ENCODE measurements at regions not wholly inside any gene's neighbourhood (a gene's known extent, or its start where the extent isn't known, plus 50 kb on each side); places are given as distances from the start of the nearest gene placed in this dataset.
A peak's percentile ranks its signal among the peaks of the same experiment; 100 is the strongest.

GRCh38 chr3:164514576-164514975 is 563.7 kb downstream of the SI start:
- no peak overlapping the region for H3K27ac ChIP-seq
- TF ChIP-seq CTCF (IDR thresholded peaks at IDR 0.05) (no peak), ZFX (IDR thresholded peaks at IDR 0.05; ENCODE audit: borderline replicate concordance) (no peak)

DNA sequence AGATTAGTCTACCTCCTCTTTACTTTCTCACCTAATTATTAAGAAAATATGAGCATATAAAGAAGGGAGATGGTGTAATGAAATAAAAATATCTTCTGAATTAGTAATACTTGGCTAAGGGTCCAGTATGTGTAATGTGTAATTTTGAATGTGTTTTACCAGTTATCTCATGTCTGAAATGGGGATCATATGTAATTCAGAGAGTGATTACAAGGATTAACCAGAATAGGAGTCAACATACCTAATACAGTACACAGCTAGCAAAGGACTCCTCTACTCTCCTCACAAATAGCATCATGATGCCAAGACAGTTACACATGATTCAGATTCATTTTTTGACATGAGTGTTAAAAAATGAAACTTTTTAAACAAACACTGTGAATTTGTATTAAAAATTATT is 570.4 kb downstream of the SI start:
- no peak for TF ChIP-seq CTCF (IDR thresholded peaks at IDR 0.05)
- no peak for TF ChIP-seq ZFX (IDR thresholded peaks at IDR 0.05; ENCODE audit: borderline replicate concordance)
- no peak overlapping the region for H3K27ac ChIP-seq

- TF ChIP-seq CTCF (IDR thresholded peaks at IDR 0.05) (no peak), ZFX (IDR thresholded peaks at IDR 0.05; ENCODE audit: borderline replicate concordance) (no peak)
- no peak overlapping the region for H3K27ac ChIP-seq
Observed at GRCh38 chr3:164498917-164499316, 579.4 kb downstream of the SI start.

DNA sequence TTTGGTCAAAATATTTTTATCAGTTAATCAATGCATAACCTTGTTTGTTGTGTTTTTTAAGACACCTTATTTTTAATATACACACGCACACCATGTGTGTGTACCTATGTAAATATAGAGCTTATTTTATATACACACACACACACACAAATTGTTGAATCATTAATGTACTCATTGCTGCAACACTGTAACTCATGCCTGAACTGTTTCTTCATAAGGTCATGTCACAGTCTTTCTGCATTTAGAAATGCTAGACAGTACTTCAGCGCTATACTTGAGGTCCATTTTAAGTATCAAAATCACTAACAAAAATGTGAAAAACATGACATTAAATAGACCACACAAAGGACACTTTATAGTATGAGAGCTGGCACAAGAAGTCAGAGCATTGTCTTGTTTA is 589.4 kb downstream of the SI start:
- no peak overlapping the region for H3K27ac ChIP-seq
- TF ChIP-seq ZFX (IDR thresholded peaks at IDR 0.05; ENCODE audit: borderline replicate concordance) (no peak), CTCF (IDR thresholded peaks at IDR 0.05) (no peak)

DNA sequence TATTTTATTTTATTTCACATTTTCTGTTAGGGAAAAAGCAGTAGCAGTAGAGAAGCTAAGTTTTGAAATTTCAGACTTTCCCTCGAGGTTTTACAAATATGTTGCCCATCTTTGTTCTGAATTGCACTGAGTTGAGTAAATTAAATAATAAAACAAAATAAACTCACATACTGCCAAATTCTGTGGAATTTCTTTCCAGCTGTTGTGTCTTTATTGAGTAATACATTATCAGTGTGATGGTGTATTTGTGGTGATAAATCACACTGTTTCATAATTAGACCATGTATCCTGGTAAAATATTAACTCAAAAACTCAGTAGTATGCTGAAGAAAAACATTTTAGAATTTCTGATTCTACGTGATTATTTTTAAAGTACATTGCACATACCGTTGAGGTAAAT is 592.1 kb downstream of the SI start:
- no peak for TF ChIP-seq ZFX (IDR thresholded peaks at IDR 0.05; ENCODE audit: borderline replicate concordance)
- TF ChIP-seq CTCF (IDR thresholded peaks at IDR 0.05): no peak
- H3K27ac ChIP-seq: no peak overlapping the region

DNA sequence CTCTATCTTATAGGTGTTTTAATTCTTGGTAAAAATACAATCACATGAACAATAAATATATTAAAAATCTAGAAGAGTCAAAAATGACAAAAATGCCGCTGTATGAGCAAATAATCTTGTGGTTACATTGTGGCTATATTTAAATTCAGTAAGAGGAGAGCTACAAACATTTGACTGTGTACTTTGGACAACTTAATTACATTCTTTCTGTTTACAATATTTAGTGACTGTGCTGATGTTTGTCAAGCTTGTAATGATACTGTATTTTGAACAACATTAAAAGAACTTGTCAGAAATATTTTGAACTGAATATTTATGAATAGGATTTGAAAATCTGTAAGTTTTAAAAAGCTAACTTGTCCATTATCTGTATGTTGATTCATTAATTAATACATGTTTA is 598.3 kb downstream of the SI start:
- TF ChIP-seq CTCF (IDR thresholded peaks at IDR 0.05): no peak
- no peak for TF ChIP-seq ZFX (IDR thresholded peaks at IDR 0.05; ENCODE audit: borderline replicate concordance)
- H3K27ac ChIP-seq: peak overlapping the region; percentile 61

GRCh38 chr3:164479406-164479805 is 598.9 kb downstream of the SI start:
- peak overlapping the region; percentile 61 for H3K27ac ChIP-seq
- TF ChIP-seq ZFX (IDR thresholded peaks at IDR 0.05; ENCODE audit: borderline replicate concordance): no peak
- TF ChIP-seq CTCF (IDR thresholded peaks at IDR 0.05): no peak
